ENCODE measurements at regions not wholly inside any gene's neighbourhood (a gene's known extent, or its start where the extent isn't known, plus 50 kb on each side); places are given as distances from the start of the nearest gene placed in this dataset.

DNA sequence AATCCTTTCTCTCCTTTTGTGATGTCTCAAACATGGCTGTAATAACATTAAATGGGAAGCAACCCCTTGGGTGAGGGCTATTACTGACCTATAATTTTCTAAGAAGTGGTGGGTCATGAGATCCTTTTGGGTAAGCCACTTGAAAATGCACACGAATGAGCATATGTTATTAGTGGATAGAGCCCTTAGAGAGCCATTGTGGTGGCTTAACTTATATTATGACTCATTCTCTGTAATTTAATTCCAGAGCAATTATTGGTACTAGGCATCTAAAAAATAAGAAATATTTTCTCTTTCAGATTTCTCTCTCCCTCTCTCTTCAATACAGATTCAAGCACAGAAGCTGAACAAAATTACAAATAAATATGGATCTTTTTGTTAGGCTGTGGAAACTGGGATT is 1177.4 kb upstream of the PHF14 start:
- TF ChIP-seq, protein P1, sequence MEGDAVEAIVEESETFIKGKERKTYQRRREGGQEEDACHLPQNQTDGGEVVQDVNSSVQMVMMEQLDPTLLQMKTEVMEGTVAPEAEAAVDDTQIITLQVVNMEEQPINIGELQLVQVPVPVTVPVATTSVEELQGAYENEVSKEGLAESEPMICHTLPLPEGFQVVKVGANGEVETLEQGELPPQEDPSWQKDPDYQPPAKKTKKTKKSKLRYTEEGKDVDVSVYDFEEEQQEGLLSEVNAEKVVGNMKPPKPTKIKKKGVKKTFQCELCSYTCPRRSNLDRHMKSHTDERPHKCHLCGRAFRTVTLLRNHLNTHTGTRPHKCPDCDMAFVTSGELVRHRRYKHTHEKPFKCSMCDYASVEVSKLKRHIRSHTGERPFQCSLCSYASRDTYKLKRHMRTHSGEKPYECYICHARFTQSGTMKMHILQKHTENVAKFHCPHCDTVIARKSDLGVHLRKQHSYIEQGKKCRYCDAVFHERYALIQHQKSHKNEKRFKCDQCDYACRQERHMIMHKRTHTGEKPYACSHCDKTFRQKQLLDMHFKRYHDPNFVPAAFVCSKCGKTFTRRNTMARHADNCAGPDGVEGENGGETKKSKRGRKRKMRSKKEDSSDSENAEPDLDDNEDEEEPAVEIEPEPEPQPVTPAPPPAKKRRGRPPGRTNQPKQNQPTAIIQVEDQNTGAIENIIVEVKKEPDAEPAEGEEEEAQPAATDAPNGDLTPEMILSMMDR (IDR thresholded peaks at IDR 0.05): no peak
- TF ChIP-seq POLR2AphosphoS5 (IDR thresholded peaks at IDR 0.05): no peak

Measured in sigmoid colon (tissue), 4 donors.